Erythroblast (primary cell): ENCODE measurements at regions not wholly inside any gene's neighbourhood (a gene's known extent, or its start where the extent isn't known, plus 50 kb on each side); places are given as distances from the start of the nearest gene placed in this dataset.

ENCODE experiments used
- GATA1 ChIP-seq: IDR thresholded peaks from 2 replicates; pipeline ENCODE4 v1.6.1; 2011; ENCODE audit warnings: low read depth, mild to moderate bottlenecking, control low read depth, low read length, moderate library complexity
- POLR2A ChIP-seq: IDR thresholded peaks from 2 replicates; pipeline ENCODE4 v1.6.1; 2011; ENCODE audit warnings: mild to moderate bottlenecking, low read length

DNA sequence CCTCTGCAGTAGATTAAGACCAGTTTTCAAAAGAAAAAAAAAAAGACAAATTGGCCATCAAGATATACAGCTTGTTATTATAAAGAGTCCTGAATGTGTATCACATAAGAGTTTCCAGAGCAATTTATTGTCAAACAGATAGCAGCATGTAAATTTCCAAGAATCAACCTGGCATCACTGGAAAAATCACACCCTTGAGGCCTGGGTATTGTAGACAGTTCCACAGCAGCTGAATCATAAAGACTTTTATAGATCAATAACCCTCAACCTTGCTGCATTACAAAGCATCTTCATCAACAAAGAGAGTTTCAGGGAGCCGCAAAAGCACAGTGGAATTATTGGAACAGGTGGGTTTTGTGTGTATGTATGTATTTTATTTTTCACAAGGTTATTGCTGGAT is 94.6 kb upstream of the LRIG3 start:
- TF ChIP-seq POLR2A, result no peak
- no peak for TF ChIP-seq GATA1
